ENCODE measurements at regions not wholly inside any gene's neighbourhood (a gene's known extent, or its start where the extent isn't known, plus 50 kb on each side); places are given as distances from the start of the nearest gene placed in this dataset.

DNA sequence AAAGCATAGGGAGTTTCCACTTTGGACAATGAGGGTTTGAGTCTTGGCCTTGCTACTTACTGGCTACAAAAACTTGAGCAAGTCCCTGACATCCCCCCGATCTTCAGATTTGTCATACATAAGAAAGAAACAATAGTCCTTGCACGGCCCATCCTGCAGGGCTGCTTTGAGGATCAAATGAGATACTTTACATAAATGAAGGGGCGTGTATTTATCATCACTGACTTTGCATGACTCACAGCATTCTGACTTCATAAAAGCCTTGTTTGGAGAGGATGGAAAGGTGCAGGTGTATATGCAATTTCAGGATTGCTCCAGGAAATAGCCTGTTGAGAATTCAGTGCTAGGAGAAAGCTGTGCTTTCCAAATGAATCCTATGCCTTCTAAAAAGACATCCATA, 465.0 kb upstream of the MAF start:
- no peak for DNase-seq (ENCODE audit: extremely low read depth, low read depth)

DNA sequence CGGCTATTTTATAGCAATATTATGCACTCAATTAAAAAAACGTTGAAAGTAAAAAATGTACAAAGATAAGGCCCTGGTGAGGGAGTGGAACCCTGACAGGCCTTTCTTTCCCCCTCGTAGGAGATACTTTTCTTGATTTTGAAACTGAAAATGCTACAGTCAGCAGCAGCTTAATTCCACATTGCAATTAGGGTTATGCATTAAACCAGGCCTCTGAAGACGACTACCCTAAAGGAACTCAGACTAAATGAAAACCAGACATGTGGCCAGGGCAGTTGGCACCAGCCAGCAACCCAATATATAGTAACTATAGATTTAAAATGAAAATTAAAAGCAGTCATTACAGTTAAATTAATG, 463.2 kb upstream of the MAF start:
- TF ChIP-seq, protein P1, sequence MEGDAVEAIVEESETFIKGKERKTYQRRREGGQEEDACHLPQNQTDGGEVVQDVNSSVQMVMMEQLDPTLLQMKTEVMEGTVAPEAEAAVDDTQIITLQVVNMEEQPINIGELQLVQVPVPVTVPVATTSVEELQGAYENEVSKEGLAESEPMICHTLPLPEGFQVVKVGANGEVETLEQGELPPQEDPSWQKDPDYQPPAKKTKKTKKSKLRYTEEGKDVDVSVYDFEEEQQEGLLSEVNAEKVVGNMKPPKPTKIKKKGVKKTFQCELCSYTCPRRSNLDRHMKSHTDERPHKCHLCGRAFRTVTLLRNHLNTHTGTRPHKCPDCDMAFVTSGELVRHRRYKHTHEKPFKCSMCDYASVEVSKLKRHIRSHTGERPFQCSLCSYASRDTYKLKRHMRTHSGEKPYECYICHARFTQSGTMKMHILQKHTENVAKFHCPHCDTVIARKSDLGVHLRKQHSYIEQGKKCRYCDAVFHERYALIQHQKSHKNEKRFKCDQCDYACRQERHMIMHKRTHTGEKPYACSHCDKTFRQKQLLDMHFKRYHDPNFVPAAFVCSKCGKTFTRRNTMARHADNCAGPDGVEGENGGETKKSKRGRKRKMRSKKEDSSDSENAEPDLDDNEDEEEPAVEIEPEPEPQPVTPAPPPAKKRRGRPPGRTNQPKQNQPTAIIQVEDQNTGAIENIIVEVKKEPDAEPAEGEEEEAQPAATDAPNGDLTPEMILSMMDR (IDR thresholded peaks at IDR 0.05; ENCODE audit: low read depth, low read length, missing control alignments): no peak
- DNase-seq (ENCODE audit: extremely low read depth, low read depth): no peak
- no peak overlapping the region for H3K4me3 ChIP-seq (replicated peaks; ENCODE audit: low read depth, low read length)

More for the DNA sequence above, 465.0 kb upstream of the MAF start:
- TF ChIP-seq, protein P1 (IDR thresholded peaks at IDR 0.05; ENCODE audit: low read depth, low read length, missing control alignments): no peak
- H3K4me3 ChIP-seq (replicated peaks; ENCODE audit: low read depth, low read length): no peak overlapping the region

DNA sequence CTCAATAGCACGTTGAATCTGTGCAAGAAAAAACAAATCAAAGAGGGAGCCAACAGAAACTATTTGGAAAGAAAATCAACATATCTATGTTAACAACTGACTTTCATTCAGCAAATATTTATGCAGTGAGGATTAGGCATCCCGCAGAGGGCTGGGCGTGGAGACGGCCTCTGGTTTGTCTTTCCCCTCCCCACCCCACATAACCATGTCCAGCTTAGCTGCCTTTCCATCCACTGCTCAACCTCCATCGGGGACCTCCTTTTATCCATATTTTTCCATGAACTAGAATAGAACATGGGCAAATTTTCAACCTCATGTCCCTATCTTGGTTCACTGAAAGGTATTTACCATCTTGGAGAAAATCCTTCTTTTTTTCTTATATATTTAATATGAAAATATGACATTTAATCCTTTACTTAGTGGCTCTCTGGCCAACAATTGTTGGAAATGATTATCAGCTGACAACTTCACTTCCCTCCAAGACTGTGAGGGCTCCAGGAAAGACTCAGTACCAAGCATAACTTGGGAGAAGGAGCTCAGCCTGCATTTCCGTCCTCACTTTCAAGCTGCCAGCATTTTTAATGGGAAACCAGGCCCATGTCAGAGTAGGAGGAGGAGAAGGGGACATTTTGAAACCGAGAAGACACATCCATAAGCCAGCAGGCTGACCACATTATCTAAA, 462.6 kb upstream of the MAF start:
- H3K4me3 ChIP-seq (replicated peaks; ENCODE audit: low read depth, low read length): no peak overlapping the region
- TF ChIP-seq, protein P1 (IDR thresholded peaks at IDR 0.05; ENCODE audit: low read depth, low read length, missing control alignments): no peak
- DNase-seq (ENCODE audit: extremely low read depth, low read depth): no peak

DNA sequence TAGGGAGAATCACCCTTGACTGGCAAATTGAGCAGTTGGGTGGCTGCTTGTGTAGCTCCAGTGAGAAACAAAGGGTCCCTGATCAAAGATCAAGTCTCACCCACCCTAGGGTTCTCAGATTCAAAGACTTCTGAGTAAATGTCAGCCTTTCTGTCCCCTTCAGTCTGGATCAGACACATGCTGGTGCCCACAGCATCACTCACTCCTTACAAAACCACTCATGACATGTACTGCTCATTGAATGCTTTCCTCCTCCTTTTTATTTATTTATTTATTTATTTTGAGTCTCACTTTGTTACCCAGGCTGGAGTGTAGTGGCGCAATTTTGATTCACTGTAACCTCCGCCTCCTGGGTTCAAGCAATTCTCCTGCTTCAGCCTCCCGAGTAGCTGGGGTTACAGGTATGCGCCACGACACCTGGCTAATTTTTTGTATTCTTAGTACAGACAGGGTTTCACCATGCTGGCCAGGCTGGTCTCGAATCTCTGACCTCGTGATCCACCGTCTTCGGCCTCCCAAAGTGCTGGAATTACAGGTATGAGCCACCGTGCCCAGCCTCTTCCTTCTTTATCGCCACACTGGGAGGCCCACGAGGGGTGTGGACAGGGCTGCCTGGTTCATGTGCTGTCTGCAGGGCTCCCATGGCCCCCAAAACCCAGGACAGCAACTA, 462.0 kb upstream of the MAF start:
- no peak overlapping the region for H3K4me3 ChIP-seq (replicated peaks; ENCODE audit: low read depth, low read length)
- no peak for DNase-seq (ENCODE audit: extremely low read depth, low read depth)
- TF ChIP-seq, protein P1 (IDR thresholded peaks at IDR 0.05; ENCODE audit: low read depth, low read length, missing control alignments): no peak

DNA sequence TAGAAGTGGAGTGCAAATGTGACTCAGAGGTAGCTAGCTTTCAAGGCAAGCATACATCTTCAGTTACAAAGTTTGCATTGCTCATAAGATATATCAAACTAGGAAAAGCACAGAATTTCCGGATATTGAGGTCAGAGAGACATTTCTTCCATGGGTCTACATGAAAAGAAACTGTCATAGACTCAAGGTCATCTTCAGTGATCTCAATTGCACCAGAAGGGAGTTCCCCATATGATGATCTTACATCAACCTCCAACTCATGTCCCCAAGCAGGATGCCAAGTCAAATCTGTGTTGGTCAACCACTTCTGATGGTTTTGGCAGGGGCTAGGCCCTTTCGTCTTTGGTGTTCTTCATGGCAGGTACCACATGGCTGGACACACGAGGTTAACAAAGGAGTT, 459.9 kb upstream of the MAF start:
- TF ChIP-seq, protein P1 (IDR thresholded peaks at IDR 0.05; ENCODE audit: low read depth, low read length, missing control alignments): no peak
- DNase-seq (ENCODE audit: extremely low read depth, low read depth): no peak
- no peak overlapping the region for H3K4me3 ChIP-seq (replicated peaks; ENCODE audit: low read depth, low read length)

DNA sequence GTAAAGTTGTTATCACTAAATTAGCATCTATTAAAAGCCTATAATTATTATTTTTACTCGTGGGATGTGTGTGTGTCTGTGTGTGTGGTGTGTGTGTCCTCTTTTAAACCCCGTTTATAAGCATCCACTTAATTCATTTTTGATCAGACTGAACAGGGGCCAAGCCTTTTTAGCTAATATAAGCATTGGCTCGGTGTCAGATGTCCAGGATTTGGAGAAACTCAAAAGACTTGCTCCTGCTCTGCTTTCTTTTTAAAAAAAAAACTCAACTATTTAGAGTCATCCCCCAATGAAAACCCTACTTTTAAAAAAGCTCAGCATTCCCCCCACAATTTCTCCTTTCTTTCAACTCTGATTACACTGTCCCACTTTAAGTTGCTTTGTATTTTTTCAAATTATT, 459.3 kb upstream of the MAF start:
- no peak overlapping the region for H3K4me3 ChIP-seq (replicated peaks; ENCODE audit: low read depth, low read length)
- no peak for DNase-seq (ENCODE audit: extremely low read depth, low read depth)
- TF ChIP-seq, protein P1 (IDR thresholded peaks at IDR 0.05; ENCODE audit: low read depth, low read length, missing control alignments): no peak
